ENCODE measurements at regions not wholly inside any gene's neighbourhood (a gene's known extent, or its start where the extent isn't known, plus 50 kb on each side); places are given as distances from the start of the nearest gene placed in this dataset.

GRCh38 chr3:95789111-95789510, 1025.3 kb upstream of the EPHA6 start:
- no peak overlapping the region for H3K27ac ChIP-seq
- H3K27me3 ChIP-seq = no peaks in the 10 kb centered on the region
- H3K4me1 ChIP-seq (ENCODE audit: low read depth) = no peaks in the 10 kb centered on the region
- DNase-seq (ENCODE audit: low read depth in 1 of 2, low spot score in 1 of 2) = no peak
- H3K4me3 ChIP-seq = no peak overlapping the region
- H3K36me3 ChIP-seq = no peaks in the 10 kb centered on the region
- H3K9me3 ChIP-seq (ENCODE audit: low read depth) = peaks cover 3% of the 10 kb centered on the region
- no peak for TF ChIP-seq CTCF (IDR thresholded peaks at IDR 0.05; ENCODE audit: low read depth, low read length)

DNA sequence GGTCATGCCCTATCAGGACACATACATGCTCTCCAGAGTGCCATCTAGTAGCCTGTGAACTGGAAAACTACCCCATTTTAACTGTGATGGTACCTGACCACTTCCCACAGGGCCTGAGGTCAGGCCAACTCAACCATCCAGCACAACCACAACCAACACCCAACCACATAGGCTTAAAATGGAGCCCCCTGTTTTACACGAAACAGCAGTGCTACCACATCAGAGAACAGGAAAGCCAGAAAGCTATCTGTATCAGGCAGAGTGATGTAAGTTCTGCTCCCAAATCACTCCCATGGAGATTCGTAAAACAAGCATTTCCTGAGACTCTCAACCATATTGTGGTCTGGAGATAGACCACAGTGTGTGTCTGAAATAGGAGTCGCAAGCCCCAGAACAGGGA, 1017.3 kb upstream of the EPHA6 start:
- H3K9me3 ChIP-seq (ENCODE audit: low read depth) = peaks cover 3% of the 10 kb centered on the region
- H3K27ac ChIP-seq = no peak overlapping the region
- H3K27me3 ChIP-seq = no peaks in the 10 kb centered on the region
- no peak for DNase-seq (ENCODE audit: low read depth in 1 of 2, low spot score in 1 of 2)
- TF ChIP-seq CTCF (IDR thresholded peaks at IDR 0.05; ENCODE audit: low read depth, low read length) = no peak
- H3K4me3 ChIP-seq = no peak overlapping the region
- no peaks in the 10 kb centered on the region for H3K36me3 ChIP-seq
- no peaks in the 10 kb centered on the region for H3K4me1 ChIP-seq (ENCODE audit: low read depth)

DNA sequence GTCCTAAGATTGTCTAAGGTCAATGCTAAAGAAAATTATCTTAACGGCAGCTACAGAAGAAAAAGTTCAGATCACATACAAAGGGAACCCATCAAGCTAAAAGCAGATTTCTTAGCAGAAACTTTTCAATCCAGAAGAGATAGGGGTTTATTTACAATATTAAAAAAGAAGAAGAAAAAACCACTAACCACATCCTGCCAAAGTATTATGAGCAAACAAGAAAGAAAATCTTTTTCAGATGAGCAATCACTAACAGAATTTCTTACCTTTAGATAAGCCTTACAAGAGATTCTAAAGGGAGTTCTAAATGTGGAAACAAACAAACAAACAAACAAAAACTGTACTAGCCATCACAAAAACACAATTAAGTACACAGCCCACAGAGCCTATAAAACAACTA, 1015.8 kb upstream of the EPHA6 start:
- Histone ChIP-seq H3K4me1 (ENCODE audit: low read depth) (no peaks in the 10 kb centered on the region), H3K9me3 (ENCODE audit: low read depth) (no peaks in the 10 kb centered on the region), H3K36me3 (no peaks in the 10 kb centered on the region), H3K27me3 (no peaks in the 10 kb centered on the region), H3K27ac (no peak overlapping the region), H3K4me3 (no peak overlapping the region)
- TF ChIP-seq CTCF (IDR thresholded peaks at IDR 0.05; ENCODE audit: low read depth, low read length) = no peak
- DNase-seq (ENCODE audit: low read depth in 1 of 2, low spot score in 1 of 2) = no peak

- no peak for TF ChIP-seq CTCF (IDR thresholded peaks at IDR 0.05; ENCODE audit: low read depth, low read length)
- no peaks in the 10 kb centered on the region for H3K9me3 ChIP-seq (ENCODE audit: low read depth)
- no peaks in the 10 kb centered on the region for H3K36me3 ChIP-seq
- H3K4me3 ChIP-seq = no peak overlapping the region
- H3K4me1 ChIP-seq (ENCODE audit: low read depth) = no peaks in the 10 kb centered on the region
- H3K27me3 ChIP-seq = no peaks in the 10 kb centered on the region
- no peak for DNase-seq (ENCODE audit: low read depth in 1 of 2, low spot score in 1 of 2)
- no peak overlapping the region for H3K27ac ChIP-seq
Observed at GRCh38 chr3:95810462-95810861, 1003.9 kb upstream of the EPHA6 start.

GRCh38 chr3:95813244-95813643, 1001.1 kb upstream of the EPHA6 start:
- Histone ChIP-seq H3K4me1 (ENCODE audit: low read depth) (no peaks in the 10 kb centered on the region), H3K9me3 (ENCODE audit: low read depth) (no peaks in the 10 kb centered on the region), H3K27ac (no peak overlapping the region), H3K27me3 (no peaks in the 10 kb centered on the region), H3K36me3 (no peaks in the 10 kb centered on the region), H3K4me3 (no peak overlapping the region)
- TF ChIP-seq CTCF (IDR thresholded peaks at IDR 0.05; ENCODE audit: low read depth, low read length) = no peak
- DNase-seq (ENCODE audit: low read depth in 1 of 2, low spot score in 1 of 2) = no peak

- Histone ChIP-seq H3K4me3 (no peak overlapping the region), H3K27me3 (no peaks in the 10 kb centered on the region)
- DNase-seq (ENCODE audit: low read depth in 1 of 2, low spot score in 1 of 2) = no peak
Observed at GRCh38 chr3:95815828-95816227, 998.6 kb upstream of the EPHA6 start.

More at GRCh38 chr3:95815828-95816227, 998.6 kb upstream of the EPHA6 start:
- H3K27ac ChIP-seq = no peak overlapping the region
- H3K4me1 ChIP-seq (ENCODE audit: low read depth) = no peaks in the 10 kb centered on the region
- no peaks in the 10 kb centered on the region for H3K9me3 ChIP-seq (ENCODE audit: low read depth)
- no peaks in the 10 kb centered on the region for H3K36me3 ChIP-seq
- TF ChIP-seq CTCF (IDR thresholded peaks at IDR 0.05; ENCODE audit: low read depth, low read length) = no peak

Data from cardiac muscle cell (in vitro differentiated cells and primary cell).